A673 (cell line): ENCODE measurements at regions not wholly inside any gene's neighbourhood (a gene's known extent, or its start where the extent isn't known, plus 50 kb on each side); places are given as distances from the start of the nearest gene placed in this dataset.

ENCODE experiments used
- EZH2 ChIP-seq: fragments of 200-600 bp; sonication (generic); IDR thresholded peaks from 2 replicates; pipeline ENCODE4 v1.6.1; 2017; ENCODE audit warnings: borderline replicate concordance, low read depth, mild to moderate bottlenecking, mixed read lengths, antibody characterized with exemption, low read length; ENCODE audit not compliant: poor library complexity, severe bottlenecking
- TF ChIP-seq, protein P1 (sequence below): fragments of 300-800, 200-600 bp; sonication (generic); conservative IDR thresholded peaks from 2 replicates; pipeline ENCODE4 v1.5.1; 2017; ENCODE audit warnings: low read depth, mild to moderate bottlenecking, antibody characterized with exemption, low read length, moderate library complexity, mixed read lengths

DNA sequence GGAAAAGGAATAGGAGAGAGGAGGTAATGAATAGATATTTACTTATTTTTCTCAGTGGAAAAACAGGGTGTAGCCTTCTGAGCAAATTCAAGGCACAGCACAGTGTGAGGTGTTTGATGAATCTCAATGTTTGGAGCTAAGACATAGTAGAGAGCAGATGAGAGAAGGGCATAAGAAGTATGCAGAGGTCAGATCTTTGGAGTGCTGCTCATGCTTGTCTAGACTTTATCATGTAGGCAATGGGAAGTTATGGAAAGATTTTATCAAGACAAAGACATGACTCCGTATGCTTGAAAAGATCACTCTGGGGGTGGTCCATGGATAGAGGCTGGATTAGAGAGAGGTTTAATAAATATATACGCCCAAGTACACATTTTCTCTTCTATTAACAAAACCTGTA, 217.0 kb upstream of the CNR1 start:
- TF ChIP-seq, protein P1, sequence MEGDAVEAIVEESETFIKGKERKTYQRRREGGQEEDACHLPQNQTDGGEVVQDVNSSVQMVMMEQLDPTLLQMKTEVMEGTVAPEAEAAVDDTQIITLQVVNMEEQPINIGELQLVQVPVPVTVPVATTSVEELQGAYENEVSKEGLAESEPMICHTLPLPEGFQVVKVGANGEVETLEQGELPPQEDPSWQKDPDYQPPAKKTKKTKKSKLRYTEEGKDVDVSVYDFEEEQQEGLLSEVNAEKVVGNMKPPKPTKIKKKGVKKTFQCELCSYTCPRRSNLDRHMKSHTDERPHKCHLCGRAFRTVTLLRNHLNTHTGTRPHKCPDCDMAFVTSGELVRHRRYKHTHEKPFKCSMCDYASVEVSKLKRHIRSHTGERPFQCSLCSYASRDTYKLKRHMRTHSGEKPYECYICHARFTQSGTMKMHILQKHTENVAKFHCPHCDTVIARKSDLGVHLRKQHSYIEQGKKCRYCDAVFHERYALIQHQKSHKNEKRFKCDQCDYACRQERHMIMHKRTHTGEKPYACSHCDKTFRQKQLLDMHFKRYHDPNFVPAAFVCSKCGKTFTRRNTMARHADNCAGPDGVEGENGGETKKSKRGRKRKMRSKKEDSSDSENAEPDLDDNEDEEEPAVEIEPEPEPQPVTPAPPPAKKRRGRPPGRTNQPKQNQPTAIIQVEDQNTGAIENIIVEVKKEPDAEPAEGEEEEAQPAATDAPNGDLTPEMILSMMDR, result no peak
- TF ChIP-seq EZH2, result no peak
